Brain microvascular endothelial cell (primary cell): ENCODE measurements at regions not wholly inside any gene's neighbourhood (a gene's known extent, or its start where the extent isn't known, plus 50 kb on each side); places are given as distances from the start of the nearest gene placed in this dataset.

Experiments
- DNase-seq: peaks from one replicate; pipeline ENCODE4 v3.0.0-alpha.2; 2020
- H3K27ac ChIP-seq: fragments of 250-450 bp; sonication (Bioruptor Pico); 2 replicates; pipeline ENCODE4 v1.5.1; 2020; ENCODE audit warnings: mild to moderate bottlenecking, moderate library complexity
- H3K27me3 ChIP-seq: fragments of 250-450 bp; sonication (Bioruptor Pico); replicated peaks from 2 replicates; pipeline ENCODE4 v1.5.1; 2020; ENCODE audit warnings: mild to moderate bottlenecking
- H3K36me3 ChIP-seq: fragments of 250-450 bp; sonication (Bioruptor Pico); replicated peaks from 2 replicates; pipeline ENCODE4 v1.5.1; 2020; ENCODE audit warnings: mild to moderate bottlenecking
- H3K4me3 ChIP-seq: 2 replicates; pipeline ENCODE4 v1.5.1; 2011; ENCODE audit warnings: low read depth, mild to moderate bottlenecking, control low read depth, low read length, moderate library complexity
- CTCF ChIP-seq: IDR thresholded peaks from 2 replicates; pipeline ENCODE4 v1.5.1; 2011; ENCODE audit warnings: low read depth, mild to moderate bottlenecking, moderate library complexity, low read length, control low read depth, inconsistent platforms; ENCODE audit errors: missing control alignments
- in situ Hi-C: cut with HindIII; loops from 2 replicates; pipeline ENCODE4 v1.10.0; 2017; ENCODE audit warnings: low sequenced_read_pairs, low pct_ligation_motif_present

GRCh38 chr18:60232541-60232940, 140.0 kb downstream of the MC4R start:
- Histone ChIP-seq H3K27me3 (no peaks in the 10 kb centered on the region), H3K27ac (no peak overlapping the region), H3K4me3 (no peak overlapping the region), H3K36me3 (no peaks in the 10 kb centered on the region)
- in situ Hi-C loops, result no loop called here
- DNase-seq, result peak; percentile 8
- no peak for TF ChIP-seq CTCF

GRCh38 chr18:60228609-60229595, 143.7 kb downstream of the MC4R start:
- no peak overlapping the region for H3K27ac ChIP-seq
- H3K27me3 ChIP-seq, result no peaks in the 10 kb centered on the region
- in situ Hi-C loops, result no loop called here
- H3K4me3 ChIP-seq, result no peak overlapping the region
- H3K36me3 ChIP-seq, result no peaks in the 10 kb centered on the region
- no peak for TF ChIP-seq CTCF
- DNase-seq, result no peak

GRCh38 chr18:60215432-60215831, 157.1 kb downstream of the MC4R start:
- H3K36me3 ChIP-seq, result no peaks in the 10 kb centered on the region
- H3K27ac ChIP-seq, result no peak overlapping the region
- H3K27me3 ChIP-seq, result no peaks in the 10 kb centered on the region
- no peak for DNase-seq
- no peak overlapping the region for H3K4me3 ChIP-seq
- TF ChIP-seq CTCF, result no peak
- in situ Hi-C loops, result no loop called here

- Histone ChIP-seq H3K4me3 (no peak overlapping the region), H3K36me3 (no peaks in the 10 kb centered on the region), H3K27me3 (no peaks in the 10 kb centered on the region), H3K27ac (no peak overlapping the region)
- in situ Hi-C loops, result no loop called here
- TF ChIP-seq CTCF, result no peak
- DNase-seq, result no peak
These were observed 163.5 kb downstream of the MC4R start for GRCh38 chr18:60209042-60209441.

GRCh38 chr18:60202708-60203107, 169.9 kb downstream of the MC4R start:
- H3K27me3 ChIP-seq, result peaks cover 3% of the 10 kb centered on the region
- no peak overlapping the region for H3K27ac ChIP-seq
- TF ChIP-seq CTCF, result no peak
- DNase-seq, result no peak
- H3K36me3 ChIP-seq, result no peaks in the 10 kb centered on the region
- no peak overlapping the region for H3K4me3 ChIP-seq
- in situ Hi-C loops, result no loop called here
